Heart right ventricle (tissue), 16 donors: ENCODE measurements at regions not wholly inside any gene's neighbourhood (a gene's known extent, or its start where the extent isn't known, plus 50 kb on each side); places are given as distances from the start of the nearest gene placed in this dataset.
"Not testable (repeated sequence)": the region's sequence is repeated elsewhere in the genome, so short reads cannot be mapped to it uniquely, and the experiment has no call there.

ENCODE experiments used
- ATAC-seq, 8 donors: fragments of 200-7000 bp; cut with Tn5 transposase; one replicate each; pipeline ENCODE4 v1.9.1; 2020; ENCODE audit warnings: mild to moderate bottlenecking in 8 of 8, moderate library complexity in 8 of 8, moderate number of reproducible peaks in 1 of 8
- DNase-seq, 2 donors: peaks; one replicate each; pipeline ENCODE4 v3.0.0-alpha.2; 2020
- H3K27ac ChIP-seq, 10 donors: fragments of 200-600 bp; sonication (generic) in 2 of 10; one replicate each; pipeline versions ENCODE4 v1.5.0 to v1.8.0; 2020 to 2022; ENCODE audit warnings: mild to moderate bottlenecking in 3 of 10
- H3K27me3 ChIP-seq, 7 donors: fragments of 200-600 bp; one replicate each; pipeline ENCODE4 v1.8.0; 2021 to 2022; ENCODE audit warnings: mild to moderate bottlenecking in 2 of 7
- H3K36me3 ChIP-seq, 9 donors: fragments of 200-600 bp; sonication (generic) in 1 of 9; one replicate each; pipeline versions ENCODE4 v1.5.0 to v1.8.0; 2020 to 2022; ENCODE audit warnings: mild to moderate bottlenecking in 2 of 9
- H3K4me1 ChIP-seq, 9 donors: fragments of 200-600 bp; sonication (generic) in 1 of 9; one replicate each; pipeline versions ENCODE4 v1.5.0 to v1.8.0; 2020 to 2022; ENCODE audit warnings: mild to moderate bottlenecking in 4 of 9
- H3K4me3 ChIP-seq, 10 donors: fragments of 200-600 bp; sonication (generic) in 2 of 10; one replicate each; pipeline versions ENCODE4 v1.5.0 to v1.8.0; 2020 to 2022; ENCODE audit warnings: mild to moderate bottlenecking in 7 of 10, moderate library complexity in 2 of 10
- H3K9me3 ChIP-seq, 11 donors: fragments of 200-600 bp in 10 of 11; sonication (generic) in 2 of 11; one replicate each; pipeline versions ENCODE4 v1.5.0 to v1.8.0; 2013 to 2022; ENCODE audit warnings: mild to moderate bottlenecking in 2 of 11, control low read depth in 1 of 11, moderate library complexity in 1 of 11
- CTCF ChIP-seq, 9 donors: fragments of 200-600 bp; sonication (generic) in 2 of 9; IDR thresholded peaks; one replicate each; pipeline versions ENCODE4 v1.5.0 to v1.8.0; 2021 to 2022; ENCODE audit warnings: antibody characterized with exemption in 9 of 9, mild to moderate bottlenecking in 5 of 9, moderate library complexity in 1 of 9
- WGBS, 2 donors: extraction: QIAGEN DNeasy Blood & Tissue Kit; methylation state at CpG; one replicate each; pipeline ENCODE4 v1.1.7; 2013; ENCODE audit warnings: inconsistent platforms in 1 of 2; 5-methylcytosine and 5-hydroxymethylcytosine counted together
- intact Hi-C, 10 donors: fragments of 100-400 bp; cut with DNase I; formaldehyde crosslinking; loops; one replicate each; pipeline versions ENCODE4 v1.11.1 to v1.14.2; 2022
- donor health status: Arrhythmogenic right ventricular cardiomyopathy.
- donor health status: ischemic (EF 13 %, LVEDD 7.1; RV severe dilation, severe dysfunction).
- donor health status: healthy with polysubstance abuse.
- donor health status: DM: no; HTN: yes; CAD: no.
- donor health status: DM: no; HTN: no; CAD: no.
- donor health status: ischemic (EF 25% LVEDD 6.9; RV normal size, moderate dysfunction).
- donor health status: ischemic (EF 25% LVEDD 5.7; RV mildly dilated, moderate dysfunction).
- donor health status: healthy.
- donor health status: DM: yes; HTN: yes; CAD: no.
- donor health status: Ischemic cardiomyopathy.
- donor health status: ischemic (EF 35%, LVEDD 5.7; RV mildly dilated, moderate dysfunction).
- donor health status: nonischemic (EF 11% LVEDD 7.7; RV severe dilation, severe dysfunction).
- donor health status: DM: yes; HTN: yes; CAD: no.
- donor health status: PGD.
- donor health status: ischemic (EF 29% LVEDD 5.4; RV normal size, mild dysfunction).
- donor health status: nonischemic (EF 23%, LVEDD 6.1; RV moderate dilation, normal function).

- no peak for TF ChIP-seq CTCF (IDR thresholded peaks at IDR 0.05)
- no peaks in the 10 kb centered on the region for H3K9me3 ChIP-seq
- 40 to 55% methylated on average over 2 of the region's 2 CpGs for WGBS, 2 donors
- H3K27ac ChIP-seq: no peak overlapping the region
- H3K4me1 ChIP-seq: no peaks in the 10 kb centered on the region
- intact Hi-C loops: no loop called here
- ATAC-seq (no peak), DNase-seq (no peak)
- peaks cover 0 to 23% (median 0%) of the 10 kb centered on the region in 7 donors for H3K27me3 ChIP-seq
- no peak overlapping the region for H3K4me3 ChIP-seq
- no peaks in the 10 kb centered on the region for H3K36me3 ChIP-seq
Observed at GRCh38 chrX:77009691-77010090, 437.5 kb upstream of the FGF16 start.

GRCh38 chrX:77014377-77015372 is 432.5 kb upstream of the FGF16 start:
- ATAC-seq: no peak
- no peaks in the 10 kb centered on the region for H3K4me1 ChIP-seq
- intact Hi-C loops: no loop called here
- no peaks in the 10 kb centered on the region for H3K36me3 ChIP-seq
- DNase-seq: no peak
- H3K4me3 ChIP-seq: no peak overlapping the region
- WGBS, 2 donors: 13 to 18% methylated on average over 9 of the region's 9 CpGs
- no peaks in the 10 kb centered on the region for H3K9me3 ChIP-seq
- H3K27me3 ChIP-seq: peaks cover 0 to 19% (median 0%) of the 10 kb centered on the region in 7 donors
- no peak overlapping the region for H3K27ac ChIP-seq
- TF ChIP-seq CTCF (IDR thresholded peaks at IDR 0.05): no peak

- DNase-seq (no peak), ATAC-seq (no peak)
- 60 to 62% methylated on average over 3 of the region's 3 CpGs for WGBS, 2 donors
- no peak overlapping the region for H3K27ac ChIP-seq
- TF ChIP-seq CTCF (IDR thresholded peaks at IDR 0.05): no peak
- no peaks in the 10 kb centered on the region for H3K9me3 ChIP-seq
- intact Hi-C loops: no loop called here
- H3K27me3 ChIP-seq: peaks cover 0 to 20% (median 0%) of the 10 kb centered on the region in 7 donors
- no peaks in the 10 kb centered on the region for H3K4me1 ChIP-seq
- no peaks in the 10 kb centered on the region for H3K36me3 ChIP-seq
- no peak overlapping the region for H3K4me3 ChIP-seq
Observed at GRCh38 chrX:77017093-77017492, 430.1 kb upstream of the FGF16 start.

- H3K9me3 ChIP-seq, H3K27ac ChIP-seq, H3K27me3 ChIP-seq, intact Hi-C loops, H3K4me1 ChIP-seq, H3K36me3 ChIP-seq, ATAC-seq, DNase-seq: not testable (repeated sequence)
- WGBS, 2 donors: 1 to 2% methylated on average over 27 to 29 of the region's 29 CpGs
- H3K4me3 ChIP-seq: peak overlapping the region in 7 of 10 donors; percentile 24 to 36 (median 34)
Observed at GRCh38 chrX:77046180-77046810, 400.9 kb upstream of the FGF16 start.
